HG03095 (cell line): ENCODE measurements at regions not wholly inside any gene's neighbourhood (a gene's known extent, or its start where the extent isn't known, plus 50 kb on each side); places are given as distances from the start of the nearest gene placed in this dataset.

Experiments
- ATAC-seq: cut with Tn5 transposase; IDR thresholded peaks from one replicate; pipeline ENCODE4 v1.9.1; 2021; ENCODE audit warnings: moderate library complexity; ENCODE audit not compliant: unreplicated experiment

DNA sequence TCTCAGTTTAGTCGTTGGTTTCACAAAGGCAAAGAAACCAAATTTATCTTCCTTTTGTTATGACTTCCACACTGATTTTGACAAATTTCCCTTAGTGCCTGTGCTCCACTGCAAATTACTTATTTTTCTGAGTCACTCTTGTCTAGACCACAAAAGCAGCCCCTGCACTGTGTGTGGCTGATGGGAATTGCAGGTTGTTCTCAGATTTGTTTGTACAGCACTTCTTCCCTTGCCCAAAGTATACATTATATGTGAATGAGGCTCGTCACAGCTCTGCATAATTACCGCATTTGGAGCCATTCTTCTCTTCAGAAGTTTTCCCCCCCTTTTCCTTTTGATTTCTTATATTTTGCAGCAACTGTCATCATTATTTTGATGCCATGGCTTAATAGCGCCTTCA is 354.2 kb upstream of the IL12A start:
- ATAC-seq: no peak

- ATAC-seq: no peak
Observed at GRCh38 chr3:159635047-159635641, 353.5 kb upstream of the IL12A start.

- ATAC-seq: no peak
Observed at GRCh38 chr3:159637883-159638542, 350.6 kb upstream of the IL12A start.

DNA sequence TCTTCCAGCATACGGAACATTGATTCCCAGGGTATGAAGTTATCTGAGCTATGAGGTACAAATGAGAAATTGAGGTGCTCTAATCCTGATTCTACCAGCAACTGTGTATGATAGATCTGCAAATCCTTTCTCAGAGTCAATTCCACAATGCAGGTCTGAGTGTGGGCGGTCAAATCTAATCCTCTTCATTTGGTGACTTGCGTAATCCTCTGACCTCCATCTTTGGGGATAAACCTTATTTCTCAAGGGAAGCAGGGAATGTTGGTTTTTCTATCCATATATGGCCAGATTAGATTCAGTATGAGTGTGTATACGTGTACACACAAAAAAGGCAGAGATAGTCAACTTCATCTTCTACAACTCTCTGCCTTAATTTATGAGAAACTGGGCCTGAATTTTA is 348.4 kb upstream of the IL12A start:
- no peak for ATAC-seq

- no peak for ATAC-seq
Observed at GRCh38 chr3:159643406-159643805, 345.2 kb upstream of the IL12A start.

DNA sequence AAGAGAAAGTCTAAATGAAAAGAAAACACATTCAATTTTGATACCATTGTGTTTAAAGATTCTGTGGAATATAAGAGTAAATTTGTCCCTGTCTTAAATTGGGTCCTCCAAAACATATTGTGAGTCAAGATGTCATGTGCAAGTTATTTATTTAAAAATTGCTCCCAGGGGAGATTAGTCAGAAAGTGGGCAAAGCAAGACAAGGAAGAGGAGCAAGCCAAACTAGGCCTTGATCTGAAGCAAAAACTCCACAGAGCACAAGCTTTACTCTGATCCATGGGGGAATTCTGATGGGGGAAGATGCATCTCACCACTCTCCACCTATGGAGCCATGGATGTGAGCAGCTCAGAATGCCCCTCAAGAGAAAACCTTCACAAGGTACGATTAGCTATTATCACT is 342.8 kb upstream of the IL12A start:
- no peak for ATAC-seq

DNA sequence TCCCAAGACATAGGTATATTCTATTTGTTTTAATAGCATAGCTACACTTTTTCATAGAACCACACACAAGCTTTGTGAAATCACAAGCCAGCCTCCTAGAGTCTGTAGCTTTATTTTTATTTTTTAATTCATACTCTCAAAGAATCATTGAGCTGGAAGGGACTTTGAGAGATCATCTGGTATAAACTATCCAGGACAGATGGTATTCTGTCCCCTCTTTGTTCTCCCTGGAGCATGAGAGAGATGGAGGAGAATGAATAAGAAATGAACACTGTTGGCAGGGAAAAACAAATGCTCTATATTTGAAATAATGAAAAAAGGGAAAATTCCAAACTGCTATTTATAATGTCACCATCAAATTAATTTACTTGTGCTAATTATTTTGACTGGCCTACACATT is 338.7 kb upstream of the IL12A start:
- no peak for ATAC-seq

- ATAC-seq: no peak
Observed at GRCh38 chr3:159650726-159651125, 337.9 kb upstream of the IL12A start.

- ATAC-seq: no peak
Observed at GRCh38 chr3:159652452-159652851, 336.2 kb upstream of the IL12A start.

- ATAC-seq: no peak
Observed at GRCh38 chr3:159654183-159655134, 334.2 kb upstream of the IL12A start.

DNA sequence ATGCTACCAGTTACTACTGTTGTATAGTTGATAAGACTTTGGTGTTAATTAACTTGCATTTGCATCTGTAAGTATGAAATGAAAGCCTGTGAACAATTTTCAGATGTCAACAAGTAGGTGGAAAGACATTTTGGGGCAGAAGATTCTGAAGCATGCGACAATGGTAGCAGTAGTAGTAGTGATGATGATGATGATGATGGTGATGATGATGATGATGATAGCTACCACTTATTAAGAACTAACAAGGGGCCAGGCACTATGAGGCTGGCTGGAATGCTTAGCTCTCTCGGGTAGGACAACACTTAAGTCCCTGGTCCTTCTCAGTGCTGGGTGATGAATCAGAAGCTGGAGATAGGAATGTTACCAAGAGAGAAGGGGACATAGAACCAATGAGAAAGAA is 333.4 kb upstream of the IL12A start:
- no peak for ATAC-seq

DNA sequence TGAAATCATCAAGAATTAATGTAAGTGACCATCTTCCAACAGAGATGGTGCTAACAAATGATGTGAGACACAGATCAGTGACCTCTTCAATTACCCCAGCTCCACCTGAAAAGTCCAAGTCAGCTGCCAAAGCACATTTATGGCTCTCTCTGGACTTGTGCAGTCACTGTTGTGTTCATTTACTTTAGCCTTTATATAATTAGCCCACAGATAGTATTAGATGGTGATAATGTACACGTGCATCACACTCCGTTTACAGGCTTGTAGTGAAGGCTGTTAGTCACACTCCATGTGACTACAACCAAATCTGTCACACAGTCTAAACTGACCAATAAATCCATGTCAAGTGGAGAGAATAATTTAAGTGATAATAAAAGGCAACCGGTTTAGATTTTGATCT is 331.5 kb upstream of the IL12A start:
- no peak for ATAC-seq

DNA sequence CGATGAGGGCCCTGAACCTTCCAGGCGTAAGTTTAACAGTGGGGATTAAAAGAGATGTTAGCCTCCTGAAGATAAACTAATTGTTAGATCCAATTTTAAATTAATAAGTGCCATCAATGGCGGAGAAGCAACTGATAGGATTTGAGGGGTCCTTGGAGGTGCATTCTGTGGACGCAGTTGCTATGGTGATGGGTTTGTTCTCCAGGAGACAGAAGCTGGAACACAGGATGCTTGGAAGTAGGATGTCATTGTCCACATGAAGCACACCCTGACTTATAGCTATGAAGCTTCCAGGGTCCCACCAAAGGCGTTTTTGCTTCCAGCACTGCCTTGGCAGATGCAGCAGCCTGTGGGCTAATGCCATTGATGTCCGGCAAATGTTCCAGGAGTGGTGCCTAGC is 331.0 kb upstream of the IL12A start:
- ATAC-seq: no peak

DNA sequence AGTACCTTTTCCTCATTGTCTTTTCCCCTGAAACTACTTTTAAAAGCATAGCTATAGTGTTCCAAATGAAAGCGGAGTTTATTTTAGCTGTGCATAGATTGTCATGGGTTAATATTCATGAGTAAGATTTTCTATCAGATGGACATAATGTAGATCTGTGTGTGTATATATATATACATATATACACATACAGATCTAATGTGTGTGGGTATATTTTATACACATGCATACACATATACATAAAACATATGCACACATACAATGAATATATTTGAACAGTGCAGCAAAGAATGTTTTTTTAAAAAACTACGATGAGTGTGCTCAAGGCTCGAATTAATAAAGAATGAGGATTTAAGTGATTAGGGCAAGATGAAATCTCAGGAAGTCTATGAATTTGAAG is 328.3 kb upstream of the IL12A start:
- ATAC-seq: no peak

GRCh38 chr3:159660901-159661300 is 327.7 kb upstream of the IL12A start:
- no peak for ATAC-seq

- no peak for ATAC-seq
Observed at GRCh38 chr3:159662549-159662948, 326.1 kb upstream of the IL12A start.

GRCh38 chr3:159664006-159664405 is 324.6 kb upstream of the IL12A start:
- ATAC-seq: no peak

DNA sequence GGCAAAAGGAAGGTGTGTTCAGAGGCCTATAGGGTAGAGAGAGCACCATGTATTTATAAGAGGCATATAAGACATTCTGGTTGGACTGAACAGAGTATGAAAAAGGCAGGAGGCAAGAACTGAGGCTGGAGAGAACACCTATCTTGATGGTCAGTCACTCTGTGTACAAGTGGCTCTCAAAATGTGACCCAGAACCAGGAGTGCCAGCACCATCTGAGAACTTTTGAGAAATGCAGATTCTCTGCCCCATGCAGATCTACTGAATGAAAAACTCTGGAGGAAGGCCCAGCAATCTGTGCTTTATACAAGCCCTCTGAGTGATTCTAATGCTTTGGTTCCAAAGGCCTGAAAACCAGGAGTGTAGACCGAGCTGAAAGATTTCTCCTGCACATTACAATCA is 324.0 kb upstream of the IL12A start:
- no peak for ATAC-seq

- ATAC-seq: no peak
Observed at GRCh38 chr3:159667261-159667660, 321.4 kb upstream of the IL12A start.

GRCh38 chr3:159668461-159668860 is 320.2 kb upstream of the IL12A start:
- ATAC-seq: no peak

DNA sequence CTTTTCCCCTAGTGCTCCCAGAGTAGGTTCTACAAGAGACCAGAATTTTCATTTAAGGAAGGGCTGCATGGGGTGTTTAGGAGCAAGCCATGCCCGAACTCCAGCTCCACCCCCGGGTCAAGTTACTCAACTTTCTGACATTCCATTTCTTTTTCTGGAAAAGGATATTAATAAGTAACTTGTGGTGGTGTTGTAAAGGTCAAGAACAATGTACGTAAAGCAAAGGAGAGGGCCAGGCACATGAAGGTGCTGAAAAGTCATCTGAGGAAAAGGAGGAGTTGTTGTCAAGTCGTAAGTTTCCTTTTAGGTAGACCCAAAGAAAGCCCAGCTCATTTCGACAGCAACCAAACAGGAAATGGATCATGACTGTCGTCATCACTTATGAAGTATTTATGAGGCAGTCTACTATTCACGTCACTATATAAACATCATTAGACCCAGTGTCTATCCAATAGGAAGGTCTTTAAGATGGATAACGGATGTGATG is 319.6 kb upstream of the IL12A start:
- ATAC-seq: no peak

- ATAC-seq: no peak
Observed at GRCh38 chr3:159669766-159670165, 318.9 kb upstream of the IL12A start.
